H1 (cell line): ENCODE measurements at regions not wholly inside any gene's neighbourhood (a gene's known extent, or its start where the extent isn't known, plus 50 kb on each side); places are given as distances from the start of the nearest gene placed in this dataset. TPM values are rescaled to one million over a fixed set of nuclear protein-coding genes. Genes with fewer than 3 reads are reported as not detected.

Experiments used
- small RNA-seq: library from polyadenylated mRNA; stranded (forward); fragments of <200 nt; extraction: miRNeasy Mini kit (QIAGEN cat#:217004); gene quantifications from one replicate; pipeline ENCODE3, GENCODE V24; 2013; ENCODE audit not compliant: insufficient read depth

Small RNA genes lying in the stretch of these regions (small RNA-seq; reads per million reads assigned to genes)
- not detected for gene AC025279.1
- not detected for gene SNX29P2
